GM23338 (cell line): ENCODE measurements at regions not wholly inside any gene's neighbourhood (a gene's known extent, or its start where the extent isn't known, plus 50 kb on each side); places are given as distances from the start of the nearest gene placed in this dataset.
A peak's percentile ranks its signal among the peaks of the same experiment; 100 is the strongest.

Experiments used
- ATAC-seq: fragments of 200-7000 bp; cut with Tn5 transposase; 3 replicates; pipeline ENCODE4 v1.9.1; 2020
- DNase-seq: peaks from one replicate; pipeline ENCODE4 v3.0.0-alpha.2; 2015; ENCODE audit warnings: low spot score
- H2AFZ ChIP-seq: fragments of 200-600 bp; sonication (generic); 2 replicates; pipeline ENCODE4 v1.8.0; 2016; ENCODE audit warnings: antibody characterized with exemption, mild to moderate bottlenecking, moderate library complexity
- H3F3A ChIP-seq: fragments of 200-600 bp; sonication (generic); replicated peaks from 2 replicates; pipeline ENCODE4 v1.8.0; 2017; ENCODE audit warnings: antibody characterized with exemption, mixed run types, low read depth
- H3K27ac ChIP-seq: fragments of 200-600 bp; sonication (generic); 2 replicates; pipeline ENCODE4 v1.6.1; 2016; ENCODE audit warnings: low read depth
- H3K27me3 ChIP-seq: fragments of 200-600 bp; sonication (generic); 2 replicates; pipeline ENCODE4 v1.8.0; 2016; ENCODE audit warnings: mild to moderate bottlenecking, mixed run types, moderate library complexity; ENCODE audit not compliant: insufficient read depth
- H3K36me3 ChIP-seq: fragments of 200-600 bp; sonication (generic); 2 replicates; pipeline ENCODE4 v1.8.0; 2016; ENCODE audit warnings: mild to moderate bottlenecking; ENCODE audit not compliant: insufficient read depth
- H3K4me1 ChIP-seq: fragments of 200-600 bp; sonication (generic); 2 replicates; pipeline ENCODE4 v1.8.0; 2016; ENCODE audit warnings: mild to moderate bottlenecking, moderate library complexity; ENCODE audit not compliant: insufficient read depth
- H3K4me2 ChIP-seq: fragments of 200-600 bp; sonication (generic); 2 replicates; pipeline ENCODE4 v1.7.1; 2017; ENCODE audit warnings: mixed run types
- H3K4me3 ChIP-seq: fragments of 200-600 bp; sonication (generic); 2 replicates; pipeline ENCODE4 v1.6.1; 2016; ENCODE audit warnings: mixed run types
- H3K79me2 ChIP-seq: fragments of 200-600 bp; sonication (generic); replicated peaks from 2 replicates; pipeline ENCODE4 v1.8.0; 2017; ENCODE audit warnings: mild to moderate bottlenecking; ENCODE audit not compliant: insufficient read depth
- H3K9me2 ChIP-seq: fragments of 200-600 bp; sonication (generic); 2 replicates; pipeline ENCODE4 v1.8.0; 2017; ENCODE audit not compliant: insufficient read depth
- H4K20me1 ChIP-seq: fragments of 200-600 bp; sonication (generic); replicated peaks from 2 replicates; pipeline ENCODE4 v1.8.0; 2017; ENCODE audit warnings: mild to moderate bottlenecking; ENCODE audit not compliant: insufficient read depth
- H3K27ac Mint-ChIP-seq: 2 replicates; pipeline ENCODE4 v1.8.0; 2020; ENCODE audit warnings: inconsistent platforms, mild to moderate bottlenecking, moderate library complexity, mixed read lengths
- H3K27me3 Mint-ChIP-seq: 3 replicates; pipeline ENCODE4 v1.8.0; 2022; ENCODE audit warnings: low read depth, mild to moderate bottlenecking, moderate library complexity, mixed read lengths, inconsistent platforms; ENCODE audit not compliant: insufficient read depth, poor library complexity
- H3K36me3 Mint-ChIP-seq: 3 replicates; pipeline ENCODE4 v1.8.0; 2021; ENCODE audit warnings: low read depth, mild to moderate bottlenecking, inconsistent platforms, moderate library complexity, mixed read lengths
- H3K4me1 Mint-ChIP-seq: 3 replicates; pipeline ENCODE4 v1.8.0; 2020; ENCODE audit warnings: mild to moderate bottlenecking, inconsistent platforms, mixed read lengths
- H3K4me3 Mint-ChIP-seq: 3 replicates; pipeline ENCODE4 v1.8.0; 2021; ENCODE audit warnings: moderate library complexity, mild to moderate bottlenecking, inconsistent platforms, mixed read lengths
- H3K9me3 Mint-ChIP-seq: 3 replicates; pipeline ENCODE4 v1.8.0; 2020; ENCODE audit warnings: moderate library complexity, mild to moderate bottlenecking, inconsistent platforms, mixed read lengths
- CREB1 ChIP-seq: fragments of 250-450 bp; sonication (Bioruptor Pico); IDR thresholded peaks from 2 replicates; pipeline ENCODE4 v1.5.0; 2020; ENCODE audit warnings: low read depth, mild to moderate bottlenecking, moderate library complexity
- EZH2 ChIP-seq: fragments of 200-600 bp; sonication (generic); IDR thresholded peaks from one replicate; pipeline ENCODE4 v1.8.0; 2017; ENCODE audit warnings: antibody characterized with exemption, mild to moderate bottlenecking, low read depth; ENCODE audit not compliant: unreplicated experiment
- JUNB ChIP-seq: IDR thresholded peaks from one replicate; pipeline ENCODE4 v1.6.1; 2016; ENCODE audit warnings: antibody characterized with exemption; ENCODE audit not compliant: unreplicated experiment
- NANOG ChIP-seq: IDR thresholded peaks from 2 replicates; pipeline ENCODE4 v1.6.1; 2016; ENCODE audit warnings: antibody characterized with exemption, borderline replicate concordance
- POLR2AphosphoS5 ChIP-seq: IDR thresholded peaks from 2 replicates; pipeline ENCODE4 v1.6.1; 2016; ENCODE audit warnings: antibody characterized with exemption, low read depth
- STAT1 ChIP-seq: IDR thresholded peaks from one replicate; pipeline ENCODE4 v1.6.1; 2016; ENCODE audit warnings: antibody characterized with exemption; ENCODE audit not compliant: unreplicated experiment
- ZNF114 ChIP-seq: fragments of 250-450 bp; sonication (Bioruptor Pico); IDR thresholded peaks from 2 replicates; pipeline ENCODE4 v1.5.0; 2020; ENCODE audit warnings: mild to moderate bottlenecking, moderate library complexity
- ZNF331 ChIP-seq: fragments of 250-450 bp; sonication (Bioruptor Pico); IDR thresholded peaks from 2 replicates; pipeline ENCODE4 v1.5.0; 2020; ENCODE audit warnings: low read depth, mild to moderate bottlenecking, moderate library complexity
- TF ChIP-seq, protein P1 (sequence below): IDR thresholded peaks from 2 replicates; pipeline ENCODE4 v1.6.1; 2016; ENCODE audit warnings: antibody characterized with exemption
- TF ChIP-seq, protein P2 (sequence below), 2 experiments: fragments of 200-600 bp in 1 of 2; sonication (generic) in 1 of 2; conservative IDR thresholded peaks; 2 replicates each; pipeline versions ENCODE4 v1.5.1 to v1.6.1; 2016 to 2017; ENCODE audit warnings: antibody characterized with exemption in 2 of 2, low read depth in 2 of 2, mild to moderate bottlenecking in 2 of 2, moderate library complexity in 1 of 2
- TF ChIP-seq, protein P3 (sequence below): IDR thresholded peaks from one replicate; pipeline ENCODE4 v1.6.1; 2018; ENCODE audit warnings: antibody characterized with exemption; ENCODE audit not compliant: unreplicated experiment
- TF ChIP-seq, protein P4 (sequence below): fragments of 250-450 bp; sonication (Bioruptor Pico); IDR thresholded peaks from 2 replicates; pipeline ENCODE4 v1.5.0; 2020; ENCODE audit warnings: mild to moderate bottlenecking, moderate library complexity

- H3K4me3 Mint-ChIP-seq, result no peak overlapping the region
- H3K27me3 Mint-ChIP-seq, result no peaks in the 10 kb centered on the region
- H3K27ac Mint-ChIP-seq, result peak overlapping the region; percentile 45; the same call in 1 of the 2 replicates
- no peaks in the 10 kb centered on the region for H3K36me3 Mint-ChIP-seq
- H4K20me1 ChIP-seq, result no peaks in the 10 kb centered on the region
- H3K79me2 ChIP-seq, result no peaks in the 10 kb centered on the region
- peak; percentile 94 for ATAC-seq
- H3K4me2 ChIP-seq, result no peak overlapping the region
- no peak overlapping the region for H3K27ac ChIP-seq
- H3K4me3 ChIP-seq, result no peak overlapping the region
- no peaks in the 10 kb centered on the region for H3K9me3 Mint-ChIP-seq
- DNase-seq, result peak; percentile 72
- TF ChIP-seq, protein P1, sequence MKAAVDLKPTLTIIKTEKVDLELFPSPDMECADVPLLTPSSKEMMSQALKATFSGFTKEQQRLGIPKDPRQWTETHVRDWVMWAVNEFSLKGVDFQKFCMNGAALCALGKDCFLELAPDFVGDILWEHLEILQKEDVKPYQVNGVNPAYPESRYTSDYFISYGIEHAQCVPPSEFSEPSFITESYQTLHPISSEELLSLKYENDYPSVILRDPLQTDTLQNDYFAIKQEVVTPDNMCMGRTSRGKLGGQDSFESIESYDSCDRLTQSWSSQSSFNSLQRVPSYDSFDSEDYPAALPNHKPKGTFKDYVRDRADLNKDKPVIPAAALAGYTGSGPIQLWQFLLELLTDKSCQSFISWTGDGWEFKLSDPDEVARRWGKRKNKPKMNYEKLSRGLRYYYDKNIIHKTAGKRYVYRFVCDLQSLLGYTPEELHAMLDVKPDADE, result no peak
- TF ChIP-seq, protein P2, sequence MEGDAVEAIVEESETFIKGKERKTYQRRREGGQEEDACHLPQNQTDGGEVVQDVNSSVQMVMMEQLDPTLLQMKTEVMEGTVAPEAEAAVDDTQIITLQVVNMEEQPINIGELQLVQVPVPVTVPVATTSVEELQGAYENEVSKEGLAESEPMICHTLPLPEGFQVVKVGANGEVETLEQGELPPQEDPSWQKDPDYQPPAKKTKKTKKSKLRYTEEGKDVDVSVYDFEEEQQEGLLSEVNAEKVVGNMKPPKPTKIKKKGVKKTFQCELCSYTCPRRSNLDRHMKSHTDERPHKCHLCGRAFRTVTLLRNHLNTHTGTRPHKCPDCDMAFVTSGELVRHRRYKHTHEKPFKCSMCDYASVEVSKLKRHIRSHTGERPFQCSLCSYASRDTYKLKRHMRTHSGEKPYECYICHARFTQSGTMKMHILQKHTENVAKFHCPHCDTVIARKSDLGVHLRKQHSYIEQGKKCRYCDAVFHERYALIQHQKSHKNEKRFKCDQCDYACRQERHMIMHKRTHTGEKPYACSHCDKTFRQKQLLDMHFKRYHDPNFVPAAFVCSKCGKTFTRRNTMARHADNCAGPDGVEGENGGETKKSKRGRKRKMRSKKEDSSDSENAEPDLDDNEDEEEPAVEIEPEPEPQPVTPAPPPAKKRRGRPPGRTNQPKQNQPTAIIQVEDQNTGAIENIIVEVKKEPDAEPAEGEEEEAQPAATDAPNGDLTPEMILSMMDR (conservative IDR thresholded peaks at IDR 0.05; ENCODE audit: low read depth in 2 of 2), result peak; percentile 57 to 73
- TF ChIP-seq ZNF331 (CRISPR knock-in tag) (no peak), POLR2AphosphoS5 (no peak), ZNF114 (no peak), NANOG (no peak), EZH2 (no peak), JUNB (no peak), CREB1 (CRISPR knock-in tag) (no peak), STAT1 (no peak)
- TF ChIP-seq, protein P3, sequence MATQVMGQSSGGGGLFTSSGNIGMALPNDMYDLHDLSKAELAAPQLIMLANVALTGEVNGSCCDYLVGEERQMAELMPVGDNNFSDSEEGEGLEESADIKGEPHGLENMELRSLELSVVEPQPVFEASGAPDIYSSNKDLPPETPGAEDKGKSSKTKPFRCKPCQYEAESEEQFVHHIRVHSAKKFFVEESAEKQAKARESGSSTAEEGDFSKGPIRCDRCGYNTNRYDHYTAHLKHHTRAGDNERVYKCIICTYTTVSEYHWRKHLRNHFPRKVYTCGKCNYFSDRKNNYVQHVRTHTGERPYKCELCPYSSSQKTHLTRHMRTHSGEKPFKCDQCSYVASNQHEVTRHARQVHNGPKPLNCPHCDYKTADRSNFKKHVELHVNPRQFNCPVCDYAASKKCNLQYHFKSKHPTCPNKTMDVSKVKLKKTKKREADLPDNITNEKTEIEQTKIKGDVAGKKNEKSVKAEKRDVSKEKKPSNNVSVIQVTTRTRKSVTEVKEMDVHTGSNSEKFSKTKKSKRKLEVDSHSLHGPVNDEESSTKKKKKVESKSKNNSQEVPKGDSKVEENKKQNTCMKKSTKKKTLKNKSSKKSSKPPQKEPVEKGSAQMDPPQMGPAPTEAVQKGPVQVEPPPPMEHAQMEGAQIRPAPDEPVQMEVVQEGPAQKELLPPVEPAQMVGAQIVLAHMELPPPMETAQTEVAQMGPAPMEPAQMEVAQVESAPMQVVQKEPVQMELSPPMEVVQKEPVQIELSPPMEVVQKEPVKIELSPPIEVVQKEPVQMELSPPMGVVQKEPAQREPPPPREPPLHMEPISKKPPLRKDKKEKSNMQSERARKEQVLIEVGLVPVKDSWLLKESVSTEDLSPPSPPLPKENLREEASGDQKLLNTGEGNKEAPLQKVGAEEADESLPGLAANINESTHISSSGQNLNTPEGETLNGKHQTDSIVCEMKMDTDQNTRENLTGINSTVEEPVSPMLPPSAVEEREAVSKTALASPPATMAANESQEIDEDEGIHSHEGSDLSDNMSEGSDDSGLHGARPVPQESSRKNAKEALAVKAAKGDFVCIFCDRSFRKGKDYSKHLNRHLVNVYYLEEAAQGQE, result no peak
- TF ChIP-seq, protein P4, sequence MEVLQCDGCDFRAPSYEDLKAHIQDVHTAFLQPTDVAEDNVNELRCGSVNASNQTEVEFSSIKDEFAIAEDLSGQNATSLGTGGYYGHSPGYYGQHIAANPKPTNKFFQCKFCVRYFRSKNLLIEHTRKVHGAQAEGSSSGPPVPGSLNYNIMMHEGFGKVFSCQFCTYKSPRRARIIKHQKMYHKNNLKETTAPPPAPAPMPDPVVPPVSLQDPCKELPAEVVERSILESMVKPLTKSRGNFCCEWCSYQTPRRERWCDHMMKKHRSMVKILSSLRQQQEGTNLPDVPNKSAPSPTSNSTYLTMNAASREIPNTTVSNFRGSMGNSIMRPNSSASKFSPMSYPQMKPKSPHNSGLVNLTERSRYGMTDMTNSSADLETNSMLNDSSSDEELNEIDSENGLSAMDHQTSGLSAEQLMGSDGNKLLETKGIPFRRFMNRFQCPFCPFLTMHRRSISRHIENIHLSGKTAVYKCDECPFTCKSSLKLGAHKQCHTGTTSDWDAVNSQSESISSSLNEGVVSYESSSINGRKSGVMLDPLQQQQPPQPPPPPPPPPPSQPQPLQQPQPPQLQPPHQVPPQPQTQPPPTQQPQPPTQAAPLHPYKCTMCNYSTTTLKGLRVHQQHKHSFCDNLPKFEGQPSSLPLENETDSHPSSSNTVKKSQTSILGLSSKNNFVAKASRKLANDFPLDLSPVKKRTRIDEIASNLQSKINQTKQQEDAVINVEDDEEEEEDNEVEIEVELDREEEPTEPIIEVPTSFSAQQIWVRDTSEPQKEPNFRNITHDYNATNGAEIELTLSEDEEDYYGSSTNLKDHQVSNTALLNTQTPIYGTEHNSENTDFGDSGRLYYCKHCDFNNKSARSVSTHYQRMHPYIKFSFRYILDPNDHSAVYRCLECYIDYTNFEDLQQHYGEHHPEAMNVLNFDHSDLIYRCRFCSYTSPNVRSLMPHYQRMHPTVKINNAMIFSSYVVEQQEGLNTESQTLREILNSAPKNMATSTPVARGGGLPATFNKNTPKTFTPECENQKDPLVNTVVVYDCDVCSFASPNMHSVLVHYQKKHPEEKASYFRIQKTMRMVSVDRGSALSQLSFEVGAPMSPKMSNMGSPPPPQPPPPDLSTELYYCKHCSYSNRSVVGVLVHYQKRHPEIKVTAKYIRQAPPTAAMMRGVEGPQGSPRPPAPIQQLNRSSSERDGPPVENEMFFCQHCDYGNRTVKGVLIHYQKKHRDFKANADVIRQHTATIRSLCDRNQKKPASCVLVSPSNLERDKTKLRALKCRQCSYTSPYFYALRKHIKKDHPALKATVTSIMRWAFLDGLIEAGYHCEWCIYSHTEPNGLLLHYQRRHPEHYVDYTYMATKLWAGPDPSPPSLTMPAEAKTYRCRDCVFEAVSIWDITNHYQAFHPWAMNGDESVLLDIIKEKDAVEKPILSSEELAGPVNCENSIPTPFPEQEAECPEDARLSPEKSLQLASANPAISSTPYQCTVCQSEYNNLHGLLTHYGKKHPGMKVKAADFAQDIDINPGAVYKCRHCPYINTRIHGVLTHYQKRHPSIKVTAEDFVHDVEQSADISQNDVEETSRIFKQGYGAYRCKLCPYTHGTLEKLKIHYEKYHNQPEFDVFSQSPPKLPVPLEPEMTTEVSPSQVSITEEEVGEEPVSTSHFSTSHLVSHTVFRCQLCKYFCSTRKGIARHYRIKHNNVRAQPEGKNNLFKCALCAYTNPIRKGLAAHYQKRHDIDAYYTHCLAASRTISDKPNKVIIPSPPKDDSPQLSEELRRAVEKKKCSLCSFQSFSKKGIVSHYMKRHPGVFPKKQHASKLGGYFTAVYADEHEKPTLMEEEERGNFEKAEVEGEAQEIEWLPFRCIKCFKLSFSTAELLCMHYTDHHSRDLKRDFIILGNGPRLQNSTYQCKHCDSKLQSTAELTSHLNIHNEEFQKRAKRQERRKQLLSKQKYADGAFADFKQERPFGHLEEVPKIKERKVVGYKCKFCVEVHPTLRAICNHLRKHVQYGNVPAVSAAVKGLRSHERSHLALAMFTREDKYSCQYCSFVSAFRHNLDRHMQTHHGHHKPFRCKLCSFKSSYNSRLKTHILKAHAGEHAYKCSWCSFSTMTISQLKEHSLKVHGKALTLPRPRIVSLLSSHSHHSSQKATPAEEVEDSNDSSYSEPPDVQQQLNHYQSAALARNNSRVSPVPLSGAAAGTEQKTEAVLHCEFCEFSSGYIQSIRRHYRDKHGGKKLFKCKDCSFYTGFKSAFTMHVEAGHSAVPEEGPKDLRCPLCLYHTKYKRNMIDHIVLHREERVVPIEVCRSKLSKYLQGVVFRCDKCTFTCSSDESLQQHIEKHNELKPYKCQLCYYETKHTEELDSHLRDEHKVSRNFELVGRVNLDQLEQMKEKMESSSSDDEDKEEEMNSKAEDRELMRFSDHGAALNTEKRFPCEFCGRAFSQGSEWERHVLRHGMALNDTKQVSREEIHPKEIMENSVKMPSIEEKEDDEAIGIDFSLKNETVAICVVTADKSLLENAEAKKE (CRISPR knock-in tag), result peak; percentile 90
- peaks cover 12% of the 10 kb centered on the region for H3K4me1 Mint-ChIP-seq
- H3K27me3 ChIP-seq, result no peaks in the 10 kb centered on the region
- peaks cover 3% of the 10 kb centered on the region; the same call in 1 of the 2 replicates for H3K9me2 ChIP-seq
- no peaks in the 10 kb centered on the region for H3F3A ChIP-seq
- H2AFZ ChIP-seq, result peak overlapping the region; percentile 54; the same call in 1 of the 2 replicates
- no peaks in the 10 kb centered on the region for H3K4me1 ChIP-seq
- H3K36me3 ChIP-seq, result no peaks in the 10 kb centered on the region
These were observed 405.9 kb upstream of the LMCD1 start for GRCh38 chr3:8095724-8096123.
